Gastroesophageal sphincter (tissue), 4 donors: ENCODE measurements at regions not wholly inside any gene's neighbourhood (a gene's known extent, or its start where the extent isn't known, plus 50 kb on each side); places are given as distances from the start of the nearest gene placed in this dataset.

ENCODE experiments used
- ATAC-seq: fragments of 150-250 bp; one replicate; pipeline ENCODE4 v1.9.1; 2016; ENCODE audit warnings: mild to moderate bottlenecking, moderate library complexity
- H3K27ac ChIP-seq, 4 donors: fragments of 200-600 bp; sonication (generic) in 3 of 4; 1 replicate in 3 of 4; 2 replicates in 1 of 4; pipeline ENCODE4 v1.5.1; 2016 to 2019
- H3K27me3 ChIP-seq: fragments of 200-600 bp; sonication (generic); one replicate; pipeline ENCODE4 v1.5.1; 2019
- H3K36me3 ChIP-seq, 2 donors: fragments of 200-600 bp; sonication (generic); one replicate each; pipeline ENCODE4 v1.5.1; 2019; ENCODE audit warnings: control low read depth in 1 of 2
- H3K4me1 ChIP-seq, 3 donors: fragments of 200-600 bp; sonication (generic); 1 replicate in 2 of 3; 2 replicates in 1 of 3; pipeline ENCODE4 v1.5.1; 2016 to 2019; ENCODE audit warnings: control low read depth in 2 of 3
- H3K4me3 ChIP-seq, 2 donors: fragments of 200-600 bp; sonication (generic); one replicate each; pipeline ENCODE4 v1.5.1; 2019; ENCODE audit warnings: mild to moderate bottlenecking in 1 of 2, moderate library complexity in 1 of 2
- H3K9me3 ChIP-seq, 3 donors: fragments of 200-600 bp; sonication (generic); one replicate each; pipeline ENCODE4 v1.5.1; 2017 to 2019; ENCODE audit warnings: control low read depth in 2 of 3
- CTCF ChIP-seq, 4 experiments: fragments of 200-600 bp in 2 of 4; fragments of 450-650 bp in 2 of 4; sonication (generic) in 1 of 4; IDR thresholded peaks; one replicate each; pipeline ENCODE4 v1.5.1; 2017 to 2019; ENCODE audit warnings: antibody characterized with exemption in 4 of 4, mild to moderate bottlenecking in 2 of 4, moderate library complexity in 2 of 4
- EP300 ChIP-seq: sonication (generic); formaldehyde crosslinking; IDR thresholded peaks from one replicate; pipeline ENCODE4 v1.6.1; 2017; ENCODE audit warnings: antibody characterized with exemption, mild to moderate bottlenecking
- POLR2A ChIP-seq, 2 donors: fragments of 450-650 bp; IDR thresholded peaks; one replicate each; pipeline ENCODE4 v1.6.1; 2017; ENCODE audit warnings: antibody characterized with exemption in 2 of 2, mild to moderate bottlenecking in 2 of 2, moderate library complexity in 1 of 2
- POLR2AphosphoS5 ChIP-seq: sonication (generic); formaldehyde crosslinking; IDR thresholded peaks from one replicate; pipeline ENCODE4 v1.6.1; 2017; ENCODE audit warnings: antibody characterized with exemption
- WGBS, 2 donors: methylation state at CpG; one replicate each; pipeline ENCODE4 v1.1.5; 2018; ENCODE audit warnings: low coverage in 1 of 2; 5-methylcytosine and 5-hydroxymethylcytosine counted together

- Histone ChIP-seq H3K27me3 (no peaks in the 10 kb centered on the region), H3K4me3 (no peak overlapping the region), H3K9me3 (peaks cover 0 to 7% (median 0%) of the 10 kb centered on the region in 3 donors), H3K27ac (no peak overlapping the region), H3K4me1 (no peaks in the 10 kb centered on the region), H3K36me3 (no peaks in the 10 kb centered on the region)
- TF ChIP-seq CTCF (IDR thresholded peaks at IDR 0.05): no peak
- peak; percentile 8 for TF ChIP-seq POLR2AphosphoS5
- 41 to 42% methylated on average over 6 of the region's 7 CpGs for WGBS, 2 donors
- ATAC-seq: no peak
These were observed 134.8 kb upstream of the CREB1 start for GRCh38 chr2:207394812-207395534.

DNA sequence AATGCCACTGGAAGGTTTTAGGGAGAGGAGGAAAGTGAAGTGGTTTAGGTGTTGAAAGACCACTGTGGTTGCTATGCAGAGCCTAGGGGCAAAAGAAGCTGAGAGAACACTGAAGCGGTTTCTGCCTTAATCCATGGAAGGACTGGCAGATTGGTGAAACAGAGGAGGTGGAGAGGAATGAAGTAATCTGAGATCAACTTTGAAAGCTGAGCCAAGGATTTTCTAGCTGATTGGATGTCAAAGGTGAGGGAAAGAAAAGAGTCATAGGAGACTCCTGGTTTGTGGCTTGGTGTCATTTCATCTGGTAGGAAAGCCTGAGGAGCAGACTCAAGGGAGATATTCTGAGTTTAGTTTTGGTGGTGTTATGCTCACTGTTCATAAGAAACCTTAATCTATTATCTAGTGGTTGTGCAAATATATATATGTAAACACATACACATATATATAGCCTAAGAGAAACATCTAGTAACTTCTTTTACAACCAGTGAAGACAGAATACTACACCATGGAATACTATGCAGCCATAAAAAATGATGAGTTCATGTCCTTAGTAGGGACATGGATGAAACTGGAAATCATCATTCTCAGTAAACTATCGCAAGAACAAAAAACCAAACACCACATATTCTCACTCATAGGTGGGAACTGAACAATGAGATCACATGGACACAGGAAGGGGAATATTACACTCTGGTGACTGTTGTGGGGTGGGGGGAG, 134.1 kb upstream of the CREB1 start:
- no peak for ATAC-seq
- Histone ChIP-seq H3K27ac (no peak overlapping the region), H3K9me3 (peaks cover 0 to 7% (median 0%) of the 10 kb centered on the region in 3 donors), H3K36me3 (no peaks in the 10 kb centered on the region), H3K4me3 (no peak overlapping the region), H3K27me3 (no peaks in the 10 kb centered on the region), H3K4me1 (no peaks in the 10 kb centered on the region)
- WGBS, 2 donors: 75 to 100% methylated on average over 2 of the region's 2 CpGs
- TF ChIP-seq CTCF (IDR thresholded peaks at IDR 0.05) (no peak), POLR2AphosphoS5 (no peak), POLR2A (IDR thresholded peaks at IDR 0.05) (no peak), EP300 (no peak)

DNA sequence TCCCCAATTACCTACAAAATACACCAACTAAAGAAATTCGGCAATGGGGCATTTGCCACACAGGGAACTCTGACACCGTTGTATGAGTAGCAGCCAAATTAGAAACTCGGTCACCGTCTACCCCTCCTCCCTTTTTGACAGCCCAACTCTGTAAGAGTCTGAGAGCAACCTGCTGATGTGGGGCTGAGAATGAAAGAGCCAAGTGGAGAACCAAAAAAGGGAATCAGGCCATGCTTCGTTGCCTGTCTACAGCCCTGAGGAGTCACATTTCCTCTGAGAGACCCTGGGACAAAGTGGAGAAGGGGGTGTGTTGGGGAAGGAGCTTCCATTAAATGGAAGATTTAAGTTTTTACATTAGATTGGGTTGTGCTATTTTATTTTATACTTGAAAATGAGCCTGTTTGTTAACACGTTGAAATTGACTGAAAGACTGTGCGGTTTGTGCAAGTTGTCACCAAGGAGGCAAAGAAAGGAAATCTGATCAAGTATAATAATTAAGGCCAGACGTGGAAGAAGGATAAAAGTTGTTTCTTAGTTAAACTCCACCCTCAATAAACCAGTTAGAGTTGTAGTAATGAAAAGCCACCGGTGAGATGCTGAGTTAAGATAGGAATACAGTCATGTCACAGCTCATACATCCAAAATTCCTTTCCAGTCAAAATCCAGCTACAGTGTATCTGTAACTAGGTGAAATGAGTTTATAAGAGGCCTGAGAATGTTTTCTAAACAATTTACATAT, 131.7 kb upstream of the CREB1 start:
- Histone ChIP-seq H3K27me3 (no peaks in the 10 kb centered on the region), H3K36me3 (no peaks in the 10 kb centered on the region), H3K9me3 (peaks cover 0 to 7% (median 0%) of the 10 kb centered on the region in 3 donors), H3K4me1 (no peaks in the 10 kb centered on the region), H3K27ac (no peak overlapping the region), H3K4me3 (no peak overlapping the region)
- WGBS, 2 donors: 84 to 89% methylated on average over 7 to 9 of the region's 9 CpGs
- ATAC-seq: no peak
- TF ChIP-seq EP300 (no peak), POLR2AphosphoS5 (no peak), CTCF (IDR thresholded peaks at IDR 0.05) (no peak), POLR2A (IDR thresholded peaks at IDR 0.05) (no peak)

- no peak for ATAC-seq
- WGBS, 2 donors: 65 to 67% methylated on average over 2 of the region's 2 CpGs
- no peak overlapping the region for H3K4me3 ChIP-seq
- peaks cover 0 to 10% (median 0%) of the 10 kb centered on the region in 3 donors for H3K4me1 ChIP-seq
- H3K9me3 ChIP-seq: peaks cover 0 to 7% (median 0%) of the 10 kb centered on the region in 3 donors
- no peaks in the 10 kb centered on the region for H3K27me3 ChIP-seq
- TF ChIP-seq EP300: no peak
- TF ChIP-seq CTCF (IDR thresholded peaks at IDR 0.05): no peak
- TF ChIP-seq POLR2AphosphoS5: no peak
- no peak for TF ChIP-seq POLR2A (IDR thresholded peaks at IDR 0.05)
- no peaks in the 10 kb centered on the region for H3K36me3 ChIP-seq
- no peak overlapping the region for H3K27ac ChIP-seq
These were observed 130.5 kb upstream of the CREB1 start for GRCh38 chr2:207399301-207399700.
